ENCODE measurements at regions not wholly inside any gene's neighbourhood (a gene's known extent, or its start where the extent isn't known, plus 50 kb on each side); places are given as distances from the start of the nearest gene placed in this dataset.
"Not testable (repeated sequence)": the region's sequence is repeated elsewhere in the genome, so short reads cannot be mapped to it uniquely, and the experiment has no call there.

- DNase-seq, result peak; percentile 90
Measured at GRCh38 chr9:119905724-119906123, 536.5 kb upstream of the BRINP1 start.

- DNase-seq, result no peak
Measured at GRCh38 chr9:119903851-119904250, 534.6 kb upstream of the BRINP1 start.

- peak; percentile 90 for DNase-seq
Measured at GRCh38 chr9:119902611-119903010, 533.4 kb upstream of the BRINP1 start.

- DNase-seq, result no peak
Measured at GRCh38 chr9:119898316-119898715, 529.1 kb upstream of the BRINP1 start.

- no peak for DNase-seq
Measured at GRCh38 chr9:119884438-119884837, 515.2 kb upstream of the BRINP1 start.

GRCh38 chr9:119881898-119882297, 512.7 kb upstream of the BRINP1 start:
- no peak for DNase-seq

GRCh38 chr9:119880361-119880760, 511.1 kb upstream of the BRINP1 start:
- no peak for DNase-seq

- DNase-seq, result peak; percentile 85
Measured at GRCh38 chr9:119877306-119877705, 508.1 kb upstream of the BRINP1 start.

- DNase-seq, result peak; percentile 94
Measured at GRCh38 chr9:119873877-119874276, 504.6 kb upstream of the BRINP1 start.

- not testable (repeated sequence) for DNase-seq
Measured at GRCh38 chr9:119870251-119870650, 501.0 kb upstream of the BRINP1 start.

GRCh38 chr9:119868694-119869093, 499.5 kb upstream of the BRINP1 start:
- peak; percentile 100 for DNase-seq

- DNase-seq, result peak; percentile 75
Measured at GRCh38 chr9:119861842-119862241, 492.6 kb upstream of the BRINP1 start.

- DNase-seq, result no peak
Measured at GRCh38 chr9:119859128-119859527, 489.9 kb upstream of the BRINP1 start.

GRCh38 chr9:119853126-119853525, 483.9 kb upstream of the BRINP1 start:
- peak; percentile 92 for DNase-seq

- DNase-seq, result peak; percentile 47
Measured at GRCh38 chr9:119852390-119852789, 483.2 kb upstream of the BRINP1 start.

GRCh38 chr9:119844431-119844830, 475.2 kb upstream of the BRINP1 start:
- peak; percentile 60 for DNase-seq

GRCh38 chr9:119841016-119841415, 471.8 kb upstream of the BRINP1 start:
- DNase-seq, result peak; percentile 24

GRCh38 chr9:119839888-119840287, 470.7 kb upstream of the BRINP1 start:
- no peak for DNase-seq

GRCh38 chr9:119838210-119838609, 469.0 kb upstream of the BRINP1 start:
- DNase-seq, result no peak

GRCh38 chr9:119836036-119836435, 466.8 kb upstream of the BRINP1 start:
- peak; percentile 83 for DNase-seq

GRCh38 chr9:119834064-119834620, 464.9 kb upstream of the BRINP1 start:
- no peak for DNase-seq

- no peak for DNase-seq
Measured at GRCh38 chr9:119831309-119831708, 462.1 kb upstream of the BRINP1 start.

- DNase-seq, result no peak
Measured at GRCh38 chr9:119829748-119830147, 460.5 kb upstream of the BRINP1 start.

GRCh38 chr9:119829186-119829585, 460.0 kb upstream of the BRINP1 start:
- DNase-seq, result no peak

- DNase-seq, result no peak
Measured at GRCh38 chr9:119827526-119827925, 458.3 kb upstream of the BRINP1 start.

GRCh38 chr9:119827126-119827525, 457.9 kb upstream of the BRINP1 start:
- no peak for DNase-seq
